HG03457 (cell line): ENCODE measurements at regions not wholly inside any gene's neighbourhood (a gene's known extent, or its start where the extent isn't known, plus 50 kb on each side); places are given as distances from the start of the nearest gene placed in this dataset.
"Not testable (repeated sequence)": the region's sequence is repeated elsewhere in the genome, so short reads cannot be mapped to it uniquely, and the experiment has no call there.

ENCODE experiments used
- ATAC-seq: cut with Tn5 transposase; IDR thresholded peaks from one replicate; pipeline ENCODE4 v1.9.1; 2021; ENCODE audit warnings: moderate number of reproducible peaks; ENCODE audit not compliant: unreplicated experiment

- no peak for ATAC-seq
These were observed 98.3 kb downstream of the BMP4 start for GRCh38 chr14:53858345-53858684.

- no peak for ATAC-seq
These were observed 98.8 kb downstream of the BMP4 start for GRCh38 chr14:53857625-53858344.

- ATAC-seq = no peak
These were observed 101.1 kb downstream of the BMP4 start for GRCh38 chr14:53855574-53855973.

DNA sequence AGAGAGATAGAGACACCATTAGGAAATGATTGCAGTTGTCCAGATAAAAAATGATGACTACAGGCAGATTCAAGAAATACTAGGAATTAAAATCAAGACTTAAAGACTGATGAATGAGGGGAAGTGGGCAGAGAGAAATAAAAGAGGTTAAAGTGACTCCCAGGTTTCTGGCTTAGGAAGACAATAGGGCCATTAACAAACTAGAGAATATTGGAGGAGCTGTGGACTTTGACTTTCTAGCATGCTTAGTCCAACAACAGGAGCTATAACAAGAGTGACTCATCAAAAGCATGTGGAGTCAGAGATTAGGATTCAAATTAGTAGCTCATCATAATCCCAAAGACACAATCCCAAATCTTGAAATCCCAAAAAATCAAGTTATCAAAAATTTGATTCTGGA is 101.5 kb downstream of the BMP4 start:
- no peak for ATAC-seq

DNA sequence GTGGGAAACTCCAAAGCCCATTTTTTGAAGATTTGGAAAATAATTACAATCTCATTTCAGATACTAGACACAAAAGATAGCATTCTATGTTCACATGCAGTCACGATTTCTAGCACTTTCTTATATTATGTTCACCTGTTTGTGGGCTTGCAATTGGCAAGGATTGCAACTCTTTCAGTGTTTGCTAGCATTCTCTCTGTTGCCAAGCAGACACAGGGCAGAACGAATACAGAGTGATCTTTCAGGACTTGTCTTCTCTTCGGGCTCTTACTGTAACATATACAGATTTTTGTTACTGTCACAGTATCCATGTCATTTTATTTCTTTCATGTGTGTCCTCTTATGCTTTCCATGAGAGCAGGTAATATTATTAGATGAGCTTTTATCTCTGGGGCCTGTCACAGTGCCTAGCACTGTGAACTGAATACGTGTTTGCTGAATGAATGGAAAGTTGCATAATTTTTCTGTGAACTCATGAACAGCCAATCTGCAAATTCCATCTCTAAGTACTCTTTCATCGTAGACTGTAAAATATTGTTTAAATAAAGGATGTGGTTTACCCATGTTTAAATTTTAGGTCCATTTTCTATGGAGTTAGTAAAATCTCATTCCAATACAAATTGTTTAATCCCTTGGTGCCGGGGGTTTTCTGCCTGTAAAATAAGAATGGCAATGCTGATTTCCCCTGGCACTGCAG is 105.1 kb downstream of the BMP4 start:
- no peak for ATAC-seq

DNA sequence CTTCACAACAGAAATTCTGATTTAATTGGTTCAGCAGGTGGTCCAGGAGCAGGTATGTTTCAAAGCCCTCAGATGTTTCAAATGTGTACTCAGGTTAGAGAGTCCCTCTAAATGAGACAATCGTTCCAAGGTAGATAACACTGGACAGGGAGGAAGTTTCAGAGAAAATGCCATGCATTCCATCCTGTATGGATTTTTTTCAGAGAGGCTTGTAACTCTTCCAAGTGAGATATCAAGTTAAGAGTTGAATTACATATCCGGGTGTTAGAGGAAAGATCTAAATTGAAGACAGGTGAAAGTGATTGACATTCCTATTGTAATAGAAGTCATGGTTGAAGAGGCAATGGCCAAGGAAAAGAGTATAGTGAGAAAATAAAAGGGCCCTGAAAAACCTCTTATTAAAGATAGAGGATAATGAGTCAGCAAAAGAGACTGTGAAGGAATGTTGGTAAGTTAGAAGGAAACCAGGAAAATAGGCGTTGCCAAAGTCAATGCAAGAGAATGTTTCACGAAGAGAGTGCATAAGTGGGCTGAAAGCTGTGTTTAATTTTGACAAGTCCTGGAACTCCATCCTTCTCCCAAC is 105.8 kb downstream of the BMP4 start:
- no peak for ATAC-seq

DNA sequence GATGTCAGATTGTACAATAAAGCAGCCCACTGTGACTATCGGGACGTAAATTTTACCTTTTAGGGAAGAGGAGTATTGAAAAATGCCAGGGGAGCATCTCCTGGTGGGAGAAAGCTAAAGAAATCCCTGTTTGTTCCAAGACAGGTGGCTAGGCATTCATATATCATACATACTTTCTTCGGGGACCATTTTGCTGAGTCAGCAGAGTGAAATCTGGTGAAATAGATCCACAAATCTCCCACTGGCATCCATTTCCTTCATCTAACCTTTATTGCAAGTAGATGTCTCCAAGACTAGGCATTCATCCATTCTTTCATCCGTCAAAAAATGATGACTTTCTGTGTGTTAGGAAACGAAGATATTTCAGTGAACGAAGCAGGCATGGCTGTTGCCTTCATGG is 107.1 kb downstream of the BMP4 start:
- no peak for ATAC-seq

DNA sequence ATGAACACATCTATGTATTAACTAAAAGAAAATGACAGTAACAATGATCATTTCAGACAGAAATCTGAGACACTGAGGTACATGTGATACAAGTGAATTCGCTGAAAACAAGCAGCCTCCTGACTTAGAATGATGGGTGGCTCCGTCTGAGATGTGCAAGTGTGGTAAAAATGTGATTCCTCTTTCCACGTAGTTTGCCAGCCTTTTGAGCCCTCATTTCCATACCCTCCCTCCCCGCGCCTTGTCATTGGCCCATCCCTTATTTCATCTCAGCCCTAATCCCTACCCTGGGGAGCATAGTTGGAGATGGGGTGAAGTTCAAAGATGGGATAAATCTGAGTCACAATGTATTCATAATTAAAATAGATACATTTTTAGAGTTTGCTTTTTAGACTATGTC is 107.8 kb downstream of the BMP4 start:
- ATAC-seq = no peak

GRCh38 chr14:53847881-53848280 is 108.7 kb downstream of the BMP4 start:
- ATAC-seq = no peak

DNA sequence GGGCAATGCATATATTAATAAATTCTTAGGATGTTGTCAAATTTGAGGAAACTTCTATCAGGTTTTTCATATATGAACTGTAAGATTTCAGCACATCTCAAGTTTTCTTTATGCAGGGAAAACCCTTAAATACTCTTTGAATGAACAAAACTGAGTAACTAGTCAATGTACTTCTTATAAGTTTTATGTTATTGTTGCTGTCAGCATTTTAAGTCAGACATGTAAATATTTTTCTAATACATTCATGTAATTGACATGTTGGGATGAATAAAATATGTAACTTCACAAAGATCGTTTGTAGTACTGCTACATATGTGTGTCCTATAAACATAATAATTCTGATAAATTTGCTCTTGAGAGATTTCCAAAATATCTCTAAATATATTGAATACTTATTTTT is 109.6 kb downstream of the BMP4 start:
- ATAC-seq = no peak

- ATAC-seq = no peak
These were observed 110.6 kb downstream of the BMP4 start for GRCh38 chr14:53845813-53846693.

- no peak for ATAC-seq
These were observed 113.7 kb downstream of the BMP4 start for GRCh38 chr14:53842938-53843337.

GRCh38 chr14:53841109-53842099 is 115.2 kb downstream of the BMP4 start:
- no peak for ATAC-seq

DNA sequence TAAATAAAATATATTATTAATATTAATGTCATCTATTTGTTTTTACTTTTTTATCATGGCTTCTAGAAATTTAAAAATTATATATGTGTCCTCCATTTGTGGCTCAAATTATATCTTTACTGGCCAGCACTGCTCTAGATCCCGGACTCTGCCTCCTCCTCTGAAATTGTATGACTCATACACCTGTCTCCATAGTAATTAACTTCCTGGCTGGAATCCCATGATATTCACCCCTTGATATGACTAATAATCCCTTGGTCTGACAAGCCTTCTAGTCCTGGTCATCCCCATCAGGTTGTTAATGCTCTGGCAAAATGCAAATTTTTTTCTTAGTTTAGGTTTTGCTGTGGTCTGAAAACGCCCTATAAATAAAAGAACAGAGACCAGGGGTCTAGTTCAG is 116.2 kb downstream of the BMP4 start:
- no peak for ATAC-seq

- ATAC-seq = no peak
These were observed 118.3 kb downstream of the BMP4 start for GRCh38 chr14:53838374-53838773.

- not testable (repeated sequence) for ATAC-seq
These were observed 119.0 kb downstream of the BMP4 start for GRCh38 chr14:53837656-53838055.

DNA sequence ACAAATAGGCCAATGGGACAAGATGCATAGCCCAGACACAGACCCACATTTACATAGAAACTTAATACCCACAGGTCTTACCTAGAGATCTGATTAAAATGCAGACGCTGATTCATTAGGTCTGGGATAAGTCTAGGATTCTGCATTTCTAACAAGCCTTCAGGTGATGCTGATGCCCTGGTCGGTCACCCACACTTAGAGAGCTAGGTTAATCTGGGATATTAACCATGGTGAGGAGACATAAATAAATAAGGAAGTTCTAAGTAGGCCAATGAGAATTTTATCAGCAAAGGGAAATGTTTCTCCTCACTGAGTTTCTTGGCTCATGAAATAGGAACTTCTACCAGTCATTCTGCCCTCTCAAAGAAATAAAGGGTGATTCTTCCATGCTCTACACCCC is 120.1 kb downstream of the BMP4 start:
- ATAC-seq = no peak

GRCh38 chr14:53828820-53829219 is 127.8 kb downstream of the BMP4 start:
- no peak for ATAC-seq

GRCh38 chr14:53824061-53824460 is 132.6 kb downstream of the BMP4 start:
- no peak for ATAC-seq

- no peak for ATAC-seq
These were observed 142.2 kb downstream of the BMP4 start for GRCh38 chr14:53814392-53814791.
